Right hindlimb (tissue), 1 donor: ENCODE measurements at regions not wholly inside any gene's neighbourhood (a gene's known extent, or its start where the extent isn't known, plus 50 kb on each side); places are given as distances from the start of the nearest gene placed in this dataset.
"Not testable (repeated sequence)": the region's sequence is repeated elsewhere in the genome, so short reads cannot be mapped to it uniquely, and the experiment has no call there.

Source experiments
- DNase-seq: peaks from one replicate; pipeline ENCODE4 v3.0.0-alpha.2; 2018

DNA sequence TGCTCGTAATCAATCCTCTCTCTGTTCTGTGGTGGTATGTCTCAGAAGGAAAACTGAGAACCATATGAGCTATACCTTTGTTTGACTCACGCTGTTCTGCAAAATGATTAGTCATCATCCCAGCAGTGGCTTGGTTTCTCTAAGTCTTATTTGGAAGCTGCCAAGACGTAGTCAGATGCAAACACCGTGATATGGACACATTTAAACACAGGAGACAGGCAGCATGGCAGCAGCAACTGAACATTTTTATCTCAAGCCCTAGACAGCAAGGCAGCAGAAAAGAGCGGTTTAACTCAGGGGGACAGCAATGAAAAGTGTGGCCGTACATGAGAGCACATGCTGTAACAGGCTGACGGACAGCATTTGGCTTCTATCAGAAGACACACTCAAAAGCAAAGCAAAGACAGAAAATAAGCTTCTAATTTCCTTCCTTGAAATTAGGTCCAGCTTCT lies 1295.1 kb downstream of the EPHA7 start:
- DNase-seq, result peak; percentile 22

- no peak for DNase-seq
Observed at GRCh38 chr6:92122746-92123145, 1296.6 kb downstream of the EPHA7 start.

GRCh38 chr6:92121228-92121627 lies 1298.1 kb downstream of the EPHA7 start:
- DNase-seq, result no peak

DNA sequence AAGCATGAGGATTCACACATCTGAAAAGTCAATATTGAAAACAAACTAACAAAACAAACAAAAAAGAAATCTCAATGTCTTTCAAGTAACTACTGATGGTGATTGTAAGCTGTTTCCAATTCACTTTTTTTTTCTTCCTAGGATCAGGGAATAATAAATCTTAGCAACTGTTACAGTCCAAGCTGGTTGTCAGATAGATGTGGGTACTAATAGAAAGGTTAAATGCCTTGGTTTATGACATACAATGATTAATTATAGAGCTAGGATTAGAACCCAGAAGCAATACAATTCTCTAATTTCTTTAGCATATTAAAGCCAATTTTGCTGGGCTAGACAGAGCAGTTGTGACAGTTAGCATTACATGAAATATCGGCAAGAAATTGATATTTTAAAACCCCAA lies 1301.6 kb downstream of the EPHA7 start:
- DNase-seq, result no peak

GRCh38 chr6:92114797-92115196 lies 1304.6 kb downstream of the EPHA7 start:
- no peak for DNase-seq

DNA sequence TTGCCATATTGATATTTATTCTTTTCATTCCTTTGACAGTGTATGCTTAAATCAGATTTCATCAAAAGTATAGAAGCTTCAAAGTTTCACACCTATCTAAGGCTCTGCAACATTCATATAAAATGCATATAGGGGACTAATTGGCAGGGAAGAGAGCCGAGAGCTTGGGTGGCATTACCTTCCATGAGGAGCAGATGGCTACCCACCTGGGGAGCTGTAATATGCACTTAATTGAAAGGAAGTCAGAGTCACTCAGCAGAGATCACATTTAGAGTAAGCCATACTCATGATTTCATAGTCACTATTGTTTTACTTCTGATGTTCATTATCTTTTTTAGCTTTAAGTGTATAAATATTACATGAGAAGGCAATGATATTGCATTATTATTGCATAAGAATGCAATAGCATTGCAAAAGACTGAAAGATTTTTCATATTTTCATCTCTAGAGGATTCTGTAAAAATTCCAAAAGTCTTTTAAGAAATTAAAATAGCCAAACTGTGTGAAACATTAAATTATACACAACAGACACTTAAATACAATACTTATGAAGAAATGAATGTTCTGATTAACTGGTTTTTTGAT lies 1305.2 kb downstream of the EPHA7 start:
- DNase-seq, result no peak

- DNase-seq, result no peak
Observed at GRCh38 chr6:92111386-92111785, 1308.0 kb downstream of the EPHA7 start.

DNA sequence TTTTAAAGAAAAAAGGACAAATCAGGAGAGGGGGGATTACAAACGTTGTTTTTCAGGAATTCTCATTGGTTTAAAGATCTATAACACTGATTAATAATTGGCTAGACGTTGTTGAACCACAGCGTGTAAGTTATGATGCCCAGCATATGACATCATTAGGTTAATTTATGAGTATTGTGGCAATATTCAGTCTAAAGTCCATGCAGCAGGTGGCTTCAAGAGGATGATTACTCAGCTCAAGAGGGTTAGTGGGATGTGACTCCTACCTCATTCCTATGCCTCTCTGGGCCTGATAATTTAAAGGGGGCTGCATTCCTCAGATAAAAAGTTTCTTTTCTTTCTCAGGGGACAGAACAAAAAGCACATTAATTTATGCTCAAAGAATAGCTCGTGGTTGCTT lies 1309.0 kb downstream of the EPHA7 start:
- no peak for DNase-seq

DNA sequence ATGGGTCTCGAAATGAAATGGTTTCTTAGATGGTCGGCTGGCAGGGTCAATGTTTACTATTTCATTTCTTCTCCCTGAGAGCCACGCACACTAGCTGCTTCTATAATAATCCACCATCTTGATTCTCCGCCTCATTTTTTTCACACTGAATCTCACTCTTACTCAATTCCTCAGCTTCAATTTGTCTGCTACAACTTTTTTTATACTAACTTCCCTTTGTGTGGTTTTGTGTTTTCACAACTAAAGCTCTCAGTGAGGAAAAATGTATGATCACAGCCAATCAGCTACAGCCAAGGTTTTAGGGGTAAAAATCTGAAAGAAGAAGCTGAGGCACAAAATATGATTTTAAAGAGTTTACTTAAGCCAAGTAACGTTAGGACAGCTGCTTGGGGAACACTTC lies 1309.4 kb downstream of the EPHA7 start:
- no peak for DNase-seq

GRCh38 chr6:92109256-92109655 lies 1310.1 kb downstream of the EPHA7 start:
- no peak for DNase-seq

DNA sequence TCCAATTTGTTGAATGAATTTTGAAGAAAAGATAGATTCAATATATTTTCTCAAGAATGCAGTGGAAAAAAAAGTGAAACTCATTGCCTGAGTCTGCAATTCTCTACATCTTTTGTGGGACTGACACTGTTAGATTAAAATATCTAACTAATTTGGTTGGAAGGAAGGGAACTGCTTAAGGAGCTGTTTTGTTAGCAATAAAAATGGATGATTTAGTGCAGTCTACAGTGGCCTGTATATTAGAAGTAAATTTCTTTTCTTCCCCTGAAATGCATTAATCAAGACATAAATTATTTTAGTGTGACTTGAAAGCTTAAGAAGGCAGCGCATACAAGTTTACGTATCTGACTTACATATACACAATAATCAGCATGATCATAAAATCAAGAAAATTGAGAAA lies 1332.6 kb downstream of the EPHA7 start:
- DNase-seq, result no peak

- DNase-seq, result not testable (repeated sequence)
Observed at GRCh38 chr6:92083914-92084313, 1335.4 kb downstream of the EPHA7 start.

- no peak for DNase-seq
Observed at GRCh38 chr6:92072387-92072786, 1347.0 kb downstream of the EPHA7 start.

- no peak for DNase-seq
Observed at GRCh38 chr6:92069781-92070180, 1349.6 kb downstream of the EPHA7 start.

- no peak for DNase-seq
Observed at GRCh38 chr6:92052513-92052912, 1366.8 kb downstream of the EPHA7 start.

DNA sequence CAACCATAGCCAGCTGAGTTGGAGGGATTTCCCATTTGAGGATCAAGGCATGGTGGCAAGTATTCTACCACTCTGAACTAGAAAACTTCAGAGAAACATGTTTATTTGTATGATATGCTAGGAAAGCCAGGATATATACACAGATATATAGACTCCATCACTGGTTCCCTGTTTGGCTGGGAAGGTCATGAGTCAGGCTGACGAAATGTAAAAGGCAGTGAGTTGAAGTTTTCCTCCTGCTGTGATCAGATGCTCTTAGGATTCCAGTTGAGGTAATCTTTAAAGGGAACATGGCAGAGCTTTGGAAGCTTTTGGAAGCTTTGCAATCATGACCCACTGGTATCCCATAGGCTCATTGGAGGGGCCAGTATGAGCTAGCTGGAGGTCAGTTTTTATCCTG lies 1369.1 kb downstream of the EPHA7 start:
- no peak for DNase-seq

GRCh38 chr6:92047860-92048259 lies 1371.5 kb downstream of the EPHA7 start:
- DNase-seq, result no peak

DNA sequence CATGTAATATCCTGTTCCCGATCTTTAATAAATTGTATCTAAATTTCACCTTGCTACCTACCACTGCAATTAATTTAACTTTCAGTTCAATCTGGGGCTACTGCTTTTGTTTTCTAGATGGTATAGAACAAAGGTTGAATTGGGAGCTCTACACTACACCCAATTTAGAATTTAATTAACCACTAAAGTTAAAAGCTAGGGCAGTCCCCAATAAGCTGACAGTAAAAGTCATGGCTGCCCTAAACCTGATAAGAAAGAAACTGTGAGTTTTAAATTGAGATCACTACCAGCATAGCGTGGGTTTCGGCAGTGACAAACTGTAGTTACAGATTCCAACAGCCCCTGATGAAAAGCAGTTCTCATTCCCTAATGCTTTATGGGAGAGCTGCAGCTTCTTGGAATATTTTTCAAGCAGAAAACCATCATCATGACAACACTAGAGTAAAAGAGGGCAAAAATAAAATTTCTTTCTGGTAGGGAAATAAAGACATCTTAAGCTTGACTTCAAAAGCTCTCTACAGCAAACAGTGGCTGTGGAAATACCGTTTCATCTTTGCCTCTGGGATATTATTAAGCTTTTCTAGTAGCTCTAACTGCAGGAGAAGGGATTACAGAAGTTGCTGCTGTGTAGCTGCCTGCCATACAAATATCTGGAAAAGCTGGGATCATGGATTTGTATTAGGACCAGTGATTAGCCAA lies 1372.1 kb downstream of the EPHA7 start:
- no peak for DNase-seq

GRCh38 chr6:92044312-92044711 lies 1375.0 kb downstream of the EPHA7 start:
- no peak for DNase-seq

DNA sequence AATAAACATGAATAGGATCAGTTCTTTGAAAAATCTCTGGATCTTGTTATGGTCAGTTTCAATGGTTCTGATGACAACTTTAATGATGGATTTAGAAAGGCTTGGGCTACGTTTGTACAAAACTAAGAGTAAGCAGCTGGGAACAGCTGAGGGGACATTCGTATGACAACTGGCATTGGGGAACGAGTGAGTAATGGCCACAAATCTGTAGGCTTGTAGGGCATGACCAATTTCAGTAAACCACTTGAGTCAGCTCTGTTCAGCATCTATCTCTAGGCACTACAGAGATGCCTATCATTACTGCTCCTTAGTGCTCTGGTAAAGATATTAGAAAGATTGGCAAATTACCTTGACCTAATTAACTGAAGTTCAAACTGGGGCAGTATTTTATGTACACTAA lies 1375.6 kb downstream of the EPHA7 start:
- DNase-seq, result no peak

DNA sequence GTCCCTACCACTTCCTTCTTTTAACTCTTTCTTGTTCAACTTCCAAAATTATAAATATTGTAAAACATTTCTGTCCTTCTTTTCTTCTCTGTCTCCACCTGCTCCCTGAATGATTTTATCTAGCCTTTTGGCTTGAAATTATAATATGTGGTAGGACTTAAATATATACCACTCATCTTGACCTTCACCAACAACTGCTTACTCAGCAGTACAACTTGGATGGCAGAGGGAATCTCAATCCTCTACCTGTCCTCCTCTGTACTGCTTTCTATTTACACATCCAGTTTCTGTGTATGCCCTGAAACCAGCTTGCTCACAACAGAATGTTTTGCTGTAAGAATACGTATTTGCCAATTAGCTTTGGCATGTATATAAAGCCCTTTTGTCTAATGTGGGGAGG lies 1392.5 kb downstream of the EPHA7 start:
- DNase-seq, result no peak

- no peak for DNase-seq
Observed at GRCh38 chr6:92024881-92025280, 1394.5 kb downstream of the EPHA7 start.

DNA sequence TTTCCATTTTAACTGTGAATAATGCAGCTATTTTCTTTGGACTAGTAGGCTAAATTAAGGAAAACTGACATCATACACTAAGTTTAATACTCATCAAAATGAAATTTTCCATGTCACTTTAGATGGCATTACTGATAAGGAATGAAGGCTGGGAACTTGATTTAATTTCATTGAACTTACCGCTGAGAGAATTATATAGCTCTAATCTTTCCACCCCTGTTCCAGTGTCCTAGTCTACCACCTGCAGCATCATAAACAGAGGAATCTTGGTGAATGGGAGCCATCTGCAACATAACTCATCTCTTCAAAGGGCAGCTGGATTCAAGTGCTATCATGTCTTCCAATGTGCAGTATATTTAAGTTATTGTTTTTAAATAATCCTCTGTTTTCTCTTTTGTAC lies 1395.2 kb downstream of the EPHA7 start:
- no peak for DNase-seq

DNA sequence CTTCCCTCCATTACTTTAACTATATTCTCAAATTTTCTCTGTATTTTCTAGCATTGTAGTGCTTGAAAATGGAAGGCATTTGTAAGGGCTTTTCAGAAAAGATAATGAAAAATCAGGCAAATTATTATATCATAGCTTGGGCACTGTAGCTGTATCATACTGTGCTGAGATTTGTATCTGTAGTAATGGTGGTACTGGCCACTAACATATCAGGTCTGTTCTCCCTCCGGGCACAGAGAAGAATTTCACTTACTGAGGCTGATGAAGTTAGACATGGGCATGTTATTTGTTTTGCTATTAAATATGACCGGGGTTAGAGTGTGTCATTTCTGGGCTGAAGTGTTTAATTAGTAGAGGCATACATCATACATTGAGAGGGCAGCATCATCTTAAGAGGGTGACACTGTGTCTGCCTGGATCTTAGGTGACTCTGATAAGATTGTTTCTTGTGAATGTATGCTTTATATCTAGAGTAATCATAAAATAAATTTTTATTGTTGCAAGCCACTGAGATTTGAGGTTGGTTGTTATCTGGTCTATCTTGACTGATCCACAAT lies 1395.9 kb downstream of the EPHA7 start:
- DNase-seq, result no peak
